Adipocyte (in vitro differentiated cells): ENCODE measurements at regions not wholly inside any gene's neighbourhood (a gene's known extent, or its start where the extent isn't known, plus 50 kb on each side); places are given as distances from the start of the nearest gene placed in this dataset.

ENCODE experiments used
- DNase-seq: peaks from one replicate; pipeline ENCODE4 v3.0.0-alpha.2; 2015; ENCODE audit warnings: low read depth
- H3K27me3 ChIP-seq: replicated peaks from 2 replicates; pipeline ENCODE4 v1.7.0; 2013; ENCODE audit warnings: mild to moderate bottlenecking, low read length, moderate library complexity; ENCODE audit not compliant: control insufficient read depth, insufficient read depth
- H3K36me3 ChIP-seq: 2 replicates; pipeline ENCODE4 v1.7.0; 2013; ENCODE audit warnings: low read length, mild to moderate bottlenecking, moderate library complexity; ENCODE audit not compliant: control insufficient read depth, insufficient read depth, severe bottlenecking
- H3K4me1 ChIP-seq: 2 replicates; pipeline ENCODE4 v1.7.0; 2013; ENCODE audit warnings: mild to moderate bottlenecking, low read length, moderate library complexity; ENCODE audit not compliant: control insufficient read depth, insufficient read depth
- H3K4me3 ChIP-seq: 2 replicates; pipeline ENCODE4 v1.7.0; 2013; ENCODE audit warnings: mild to moderate bottlenecking, low read length, moderate library complexity
- H3K9ac ChIP-seq: 2 replicates; pipeline ENCODE4 v1.7.0; 2013; ENCODE audit warnings: mild to moderate bottlenecking, low read length, moderate library complexity
- H3K9me3 ChIP-seq: 2 replicates; pipeline ENCODE4 v1.7.0; 2013; ENCODE audit warnings: mild to moderate bottlenecking, low read length, moderate library complexity; ENCODE audit not compliant: control insufficient read depth

GRCh38 chr11:127625402-127625801, 624.8 kb upstream of the KIRREL3 start:
- DNase-seq = no peak
- H3K4me1 ChIP-seq = peaks cover 3% of the 10 kb centered on the region
- no peak overlapping the region for H3K9ac ChIP-seq
- H3K36me3 ChIP-seq = no peaks in the 10 kb centered on the region
- peaks cover 5% of the 10 kb centered on the region for H3K27me3 ChIP-seq
- no peak overlapping the region for H3K4me3 ChIP-seq
- H3K9me3 ChIP-seq = no peaks in the 10 kb centered on the region

- Histone ChIP-seq H3K4me3 (no peak overlapping the region), H3K9ac (no peak overlapping the region), H3K9me3 (no peaks in the 10 kb centered on the region), H3K36me3 (no peaks in the 10 kb centered on the region), H3K27me3 (peaks cover 5% of the 10 kb centered on the region), H3K4me1 (peaks cover 3% of the 10 kb centered on the region)
- DNase-seq = no peak
Observed at GRCh38 chr11:127624306-127624856, 623.8 kb upstream of the KIRREL3 start.

GRCh38 chr11:127622686-127623085, 622.1 kb upstream of the KIRREL3 start:
- H3K9me3 ChIP-seq = no peaks in the 10 kb centered on the region
- no peak overlapping the region for H3K9ac ChIP-seq
- H3K27me3 ChIP-seq = no peaks in the 10 kb centered on the region
- no peak for DNase-seq
- H3K4me1 ChIP-seq = no peaks in the 10 kb centered on the region
- no peaks in the 10 kb centered on the region for H3K36me3 ChIP-seq
- no peak overlapping the region for H3K4me3 ChIP-seq

- H3K36me3 ChIP-seq = no peaks in the 10 kb centered on the region
- no peaks in the 10 kb centered on the region for H3K4me1 ChIP-seq
- DNase-seq = no peak
- H3K9ac ChIP-seq = no peak overlapping the region
- H3K4me3 ChIP-seq = no peak overlapping the region
- H3K27me3 ChIP-seq = no peaks in the 10 kb centered on the region
- H3K9me3 ChIP-seq = no peaks in the 10 kb centered on the region
Observed at GRCh38 chr11:127620671-127621070, 620.1 kb upstream of the KIRREL3 start.

GRCh38 chr11:127619946-127620345, 619.4 kb upstream of the KIRREL3 start:
- Histone ChIP-seq H3K4me1 (no peaks in the 10 kb centered on the region), H3K4me3 (no peak overlapping the region), H3K27me3 (no peaks in the 10 kb centered on the region), H3K9me3 (no peaks in the 10 kb centered on the region), H3K9ac (no peak overlapping the region), H3K36me3 (no peaks in the 10 kb centered on the region)
- no peak for DNase-seq

GRCh38 chr11:127618721-127619120, 618.2 kb upstream of the KIRREL3 start:
- Histone ChIP-seq H3K9ac (no peak overlapping the region), H3K36me3 (no peaks in the 10 kb centered on the region), H3K27me3 (no peaks in the 10 kb centered on the region), H3K9me3 (no peaks in the 10 kb centered on the region), H3K4me3 (no peak overlapping the region), H3K4me1 (no peaks in the 10 kb centered on the region)
- DNase-seq = no peak

- H3K27me3 ChIP-seq = no peaks in the 10 kb centered on the region
- no peak overlapping the region for H3K4me3 ChIP-seq
- H3K9ac ChIP-seq = no peak overlapping the region
- no peaks in the 10 kb centered on the region for H3K9me3 ChIP-seq
- no peak for DNase-seq
- H3K4me1 ChIP-seq = no peaks in the 10 kb centered on the region
- no peaks in the 10 kb centered on the region for H3K36me3 ChIP-seq
Observed at GRCh38 chr11:127616158-127616557, 615.6 kb upstream of the KIRREL3 start.

GRCh38 chr11:127612607-127613006, 612.0 kb upstream of the KIRREL3 start:
- Histone ChIP-seq H3K9ac (no peak overlapping the region), H3K9me3 (no peaks in the 10 kb centered on the region), H3K27me3 (peaks cover 3% of the 10 kb centered on the region), H3K4me3 (no peak overlapping the region), H3K4me1 (no peaks in the 10 kb centered on the region), H3K36me3 (no peaks in the 10 kb centered on the region)
- DNase-seq = no peak

GRCh38 chr11:127609025-127609773, 608.6 kb upstream of the KIRREL3 start:
- no peak for DNase-seq
- Histone ChIP-seq H3K27me3 (peaks cover 5% of the 10 kb centered on the region), H3K36me3 (no peaks in the 10 kb centered on the region), H3K9ac (no peak overlapping the region), H3K9me3 (no peaks in the 10 kb centered on the region), H3K4me1 (no peaks in the 10 kb centered on the region), H3K4me3 (no peak overlapping the region)

GRCh38 chr11:127607487-127608085, 607.0 kb upstream of the KIRREL3 start:
- H3K4me1 ChIP-seq = no peaks in the 10 kb centered on the region
- no peak overlapping the region for H3K4me3 ChIP-seq
- H3K27me3 ChIP-seq = peaks cover 5% of the 10 kb centered on the region
- no peak for DNase-seq
- no peak overlapping the region for H3K9ac ChIP-seq
- no peaks in the 10 kb centered on the region for H3K9me3 ChIP-seq
- no peaks in the 10 kb centered on the region for H3K36me3 ChIP-seq

GRCh38 chr11:127601578-127601977, 601.0 kb upstream of the KIRREL3 start:
- Histone ChIP-seq H3K9me3 (no peaks in the 10 kb centered on the region), H3K4me1 (no peaks in the 10 kb centered on the region), H3K9ac (no peak overlapping the region), H3K27me3 (peaks cover 2% of the 10 kb centered on the region), H3K4me3 (no peak overlapping the region), H3K36me3 (no peaks in the 10 kb centered on the region)
- DNase-seq = no peak
